Esophagus squamous epithelium (tissue), 4 donors: ENCODE measurements at regions not wholly inside any gene's neighbourhood (a gene's known extent, or its start where the extent isn't known, plus 50 kb on each side); places are given as distances from the start of the nearest gene placed in this dataset.

ENCODE experiments used
- CTCF ChIP-seq, 6 experiments: fragments of 450-650 bp in 4 of 6; fragments of 200-600 bp in 2 of 6; sonication (generic) in 2 of 6; IDR thresholded peaks; one replicate each; pipeline ENCODE4 v1.5.1; 2016 to 2019; ENCODE audit warnings: antibody characterized with exemption in 6 of 6, mild to moderate bottlenecking in 4 of 6, moderate library complexity in 4 of 6
- POLR2A ChIP-seq, 4 donors: fragments of 450-650 bp; IDR thresholded peaks; one replicate each; pipeline ENCODE4 v1.6.1; 2017; ENCODE audit warnings: antibody characterized with exemption in 4 of 4, mild to moderate bottlenecking in 4 of 4, moderate library complexity in 3 of 4

DNA sequence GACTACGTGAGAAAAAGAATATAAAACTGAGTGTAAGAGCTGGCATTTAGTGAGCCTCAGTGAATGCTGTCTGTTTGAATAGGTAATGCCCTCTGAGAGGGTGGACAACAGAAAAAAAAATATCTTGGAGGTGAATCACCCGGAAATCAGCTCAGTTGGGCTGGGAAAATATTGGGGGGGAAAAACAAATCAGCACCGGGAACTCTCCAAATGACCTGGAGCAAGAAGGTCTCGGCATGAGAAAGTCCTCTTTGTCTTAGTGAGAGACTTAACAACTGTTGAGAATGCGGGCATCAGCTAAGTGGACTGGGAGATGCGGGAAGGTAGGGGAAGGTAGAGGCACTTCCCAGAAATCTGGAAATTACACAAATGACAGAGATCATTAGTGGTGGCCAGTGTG is 109.4 kb upstream of the POU3F3 start:
- TF ChIP-seq CTCF (IDR thresholded peaks at IDR 0.05) (no peak), POLR2A (IDR thresholded peaks at IDR 0.05) (no peak)
